ENCODE measurements at regions not wholly inside any gene's neighbourhood (a gene's known extent, or its start where the extent isn't known, plus 50 kb on each side); places are given as distances from the start of the nearest gene placed in this dataset.

DNA sequence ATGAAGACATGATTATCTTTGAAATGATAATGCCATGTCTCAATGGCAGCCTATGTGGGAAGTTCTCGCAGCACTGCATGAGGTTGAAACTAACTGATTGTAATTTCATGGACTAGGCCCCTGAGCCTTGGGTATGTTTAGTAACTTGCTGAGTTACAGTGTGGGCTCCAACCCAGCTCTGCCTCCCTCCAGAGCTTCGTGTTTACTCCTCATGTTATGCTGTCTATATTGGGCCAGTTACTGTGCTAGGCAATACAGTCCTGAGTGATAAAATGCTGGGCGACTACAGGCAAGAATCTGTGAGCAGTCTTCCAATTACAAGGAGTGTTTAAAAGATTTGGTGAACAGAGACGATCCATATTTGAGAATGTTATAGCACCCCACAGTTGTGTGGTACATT, 530.1 kb upstream of the CDH2 start:
- ATAC-seq = no peak
- WGBS (ENCODE audit: missing lambda C conversion rate) = 47% methylated on average over 4 of the region's 4 CpGs
- ChIA-PET CTCF (interaction anchor here (0.6 kb wide), 1 partner anchor 85 kb away, joined by 4 read pairs; no protein-coding TSS in a partner anchor), POLR2A (no interaction called here)
- no peak overlapping the region for H3K4me2 ChIP-seq
- DNase-seq (ENCODE audit: low read depth in 1 of 2, low spot score in 1 of 2) = no peak
- no peak overlapping the region for H3K27ac ChIP-seq
- no peaks in the 10 kb centered on the region for H3K9me3 ChIP-seq
- FAIRE-seq = no peak
- no peaks in the 10 kb centered on the region for H3K4me1 ChIP-seq
- H3K4me3 ChIP-seq = no peak overlapping the region
- no peak for TF ChIP-seq JUNB (IDR thresholded peaks at IDR 0.05)
- TF ChIP-seq HOXB13 (CRISPR knock-in tag; IDR thresholded peaks at IDR 0.05; ENCODE audit: low read depth) = no peak
- TF ChIP-seq FOSL2 (IDR thresholded peaks at IDR 0.05) = no peak
- TF ChIP-seq FOSL2 (CRISPR knock-in tag; IDR thresholded peaks at IDR 0.05) = no peak
- no peak for TF ChIP-seq MAFK (IDR thresholded peaks at IDR 0.05; ENCODE audit: partially characterized antibody)
- TF ChIP-seq CBX8 (IDR thresholded peaks at IDR 0.05) = no peak
- no peak for TF ChIP-seq CBX2 (IDR thresholded peaks at IDR 0.05; ENCODE audit: borderline replicate concordance, low read depth)
- no peak for TF ChIP-seq USF2 (IDR thresholded peaks at IDR 0.05)
- TF ChIP-seq NR3C1 (IDR thresholded peaks at IDR 0.05) = no peak
- TF ChIP-seq GATA3 (IDR thresholded peaks at IDR 0.05; ENCODE audit: borderline replicate concordance) = no peak

GRCh38 chr18:28706397-28706796, 529.5 kb upstream of the CDH2 start:
- Histone ChIP-seq H3K4me1 (no peaks in the 10 kb centered on the region), H3K27ac (no peak overlapping the region), H3K9me3 (no peaks in the 10 kb centered on the region), H3K4me2 (no peak overlapping the region), H3K4me3 (no peak overlapping the region)
- FAIRE-seq (no peak), DNase-seq (ENCODE audit: low read depth in 1 of 2, low spot score in 1 of 2) (no peak), ATAC-seq (no peak)
- TF ChIP-seq ZNF302 (CRISPR knock-in tag; IDR thresholded peaks at IDR 0.05) (no peak), ZC3H11A (IDR thresholded peaks at IDR 0.05) (no peak)
- 40% methylated on average over 4 of the region's 4 CpGs for WGBS (ENCODE audit: missing lambda C conversion rate)
- ChIA-PET POLR2A (no interaction called here), CTCF (interaction anchor here (0.6 kb wide), 1 partner anchor 84 kb away, joined by 4 read pairs; no protein-coding TSS in a partner anchor)

DNA sequence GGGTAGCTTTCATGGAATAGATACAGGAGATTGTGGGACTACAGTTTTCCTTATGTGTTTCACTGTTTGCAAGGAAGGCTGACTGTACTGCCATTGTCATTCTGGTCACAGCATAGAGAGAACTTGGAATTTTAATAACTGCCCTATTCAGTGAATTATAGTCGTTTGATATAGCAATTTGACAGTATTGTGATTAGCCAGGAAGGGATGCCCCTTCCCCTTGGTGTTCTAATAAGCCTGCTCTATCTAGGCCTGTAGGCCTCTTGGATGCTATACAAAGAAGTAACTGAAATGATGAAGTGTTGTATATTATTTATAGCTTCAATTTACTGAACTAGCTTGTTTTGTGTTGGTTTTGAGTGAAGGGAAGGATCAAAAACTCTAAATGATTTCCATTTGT, 528.6 kb upstream of the CDH2 start:
- 6% methylated on average over 1 of the region's 1 CpG for WGBS (ENCODE audit: missing lambda C conversion rate)

GRCh38 chr18:28692337-28692736, 515.4 kb upstream of the CDH2 start:
- ChIA-PET POLR2A (no interaction called here), CTCF (no interaction called here)
- no peak overlapping the region for H3K4me3 ChIP-seq
- no peak overlapping the region for H3K27ac ChIP-seq
- FAIRE-seq (no peak), DNase-seq (ENCODE audit: low read depth in 1 of 2, low spot score in 1 of 2) (no peak), ATAC-seq (no peak)
- 68% methylated on average over 1 of the region's 1 CpG for WGBS (ENCODE audit: missing lambda C conversion rate)
- H3K4me2 ChIP-seq = no peak overlapping the region
- H3K9me3 ChIP-seq = no peaks in the 10 kb centered on the region
- no peaks in the 10 kb centered on the region for H3K4me1 ChIP-seq
- TF ChIP-seq EP300 (IDR thresholded peaks at IDR 0.05) (no peak), ZNF302 (CRISPR knock-in tag; IDR thresholded peaks at IDR 0.05) (no peak), HOXA7 (CRISPR knock-in tag; IDR thresholded peaks at IDR 0.05) (no peak), GATA3 (IDR thresholded peaks at IDR 0.05; ENCODE audit: borderline replicate concordance) (no peak), ATOH8 (CRISPR knock-in tag; IDR thresholded peaks at IDR 0.05; ENCODE audit: low read depth) (no peak), TFCP2L1 (CRISPR knock-in tag; IDR thresholded peaks at IDR 0.05) (no peak), MAZ (IDR thresholded peaks at IDR 0.05; ENCODE audit: borderline replicate concordance, low read depth, low read length) (no peak), EHMT2 (IDR thresholded peaks at IDR 0.05; ENCODE audit: low read depth) (no peak), RNF2 (IDR thresholded peaks at IDR 0.05; ENCODE audit: borderline replicate concordance, low read depth) (no peak), CBX2 (IDR thresholded peaks at IDR 0.05; ENCODE audit: borderline replicate concordance, low read depth) (no peak), ESRRA (IDR thresholded peaks at IDR 0.05; ENCODE audit: borderline replicate concordance, low read length) (no peak), HOXB5 (CRISPR knock-in tag; IDR thresholded peaks at IDR 0.05) (no peak), CBX8 (IDR thresholded peaks at IDR 0.05) (no peak), ZC3H11A (IDR thresholded peaks at IDR 0.05) (no peak), ELK1 (IDR thresholded peaks at IDR 0.05; ENCODE audit: low read depth, low read length) (no peak), EHF (CRISPR knock-in tag; IDR thresholded peaks at IDR 0.05) (no peak), FOXS1 (CRISPR knock-in tag; IDR thresholded peaks at IDR 0.05) (no peak), NFE2L2 (conservative IDR thresholded peaks at IDR 0.05; ENCODE audit: low read length) (no peak)

More for the DNA sequence above, 528.6 kb upstream of the CDH2 start:
- no peaks in the 10 kb centered on the region for H3K4me1 ChIP-seq
- TF ChIP-seq, protein P1, sequence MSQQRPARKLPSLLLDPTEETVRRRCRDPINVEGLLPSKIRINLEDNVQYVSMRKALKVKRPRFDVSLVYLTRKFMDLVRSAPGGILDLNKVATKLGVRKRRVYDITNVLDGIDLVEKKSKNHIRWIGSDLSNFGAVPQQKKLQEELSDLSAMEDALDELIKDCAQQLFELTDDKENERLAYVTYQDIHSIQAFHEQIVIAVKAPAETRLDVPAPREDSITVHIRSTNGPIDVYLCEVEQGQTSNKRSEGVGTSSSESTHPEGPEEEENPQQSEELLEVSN (IDR thresholded peaks at IDR 0.05; ENCODE audit: borderline replicate concordance, low read depth) = no peak
- TF ChIP-seq CEBPB (IDR thresholded peaks at IDR 0.05) = no peak
- TF ChIP-seq BHLHE40 (IDR thresholded peaks at IDR 0.05; ENCODE audit: low read depth, low read length) = no peak
- TF ChIP-seq CHD2 (IDR thresholded peaks at IDR 0.05; ENCODE audit: low read length, partially characterized antibody) = no peak
- no peak for TF ChIP-seq HOXB13 (CRISPR knock-in tag; IDR thresholded peaks at IDR 0.05; ENCODE audit: low read depth)
- TF ChIP-seq JUNB (IDR thresholded peaks at IDR 0.05) = no peak
- TF ChIP-seq TP53 (CRISPR knock-in tag; IDR thresholded peaks at IDR 0.05) = no peak
- no peak for TF ChIP-seq ATOH8 (CRISPR knock-in tag; IDR thresholded peaks at IDR 0.05; ENCODE audit: low read depth)
- CTCF ChIA-PET = no interaction called here
- H3K4me2 ChIP-seq = no peak overlapping the region
- H3K9me3 ChIP-seq = no peaks in the 10 kb centered on the region
- H3K4me3 ChIP-seq = no peak overlapping the region
- DNase-seq (ENCODE audit: low read depth in 1 of 2, low spot score in 1 of 2) = no peak
- H3K27ac ChIP-seq = no peak overlapping the region
- ATAC-seq = no peak
- POLR2A ChIA-PET = no interaction called here
- FAIRE-seq = no peak
